ENCODE measurements at regions not wholly inside any gene's neighbourhood (a gene's known extent, or its start where the extent isn't known, plus 50 kb on each side); places are given as distances from the start of the nearest gene placed in this dataset.

- H3K36me3 ChIP-seq (ENCODE audit: insufficient read depth, low read length, poor library complexity, severe bottlenecking), result no peaks in the 10 kb centered on the region
- TF ChIP-seq EZH2 (IDR thresholded peaks at IDR 0.05; ENCODE audit: borderline replicate concordance, low read depth, low read length, poor library complexity, severe bottlenecking) (no peak), CTCF (conservative IDR thresholded peaks at IDR 0.05; ENCODE audit: low read depth, low read length) (no peak)
- H3K9me3 ChIP-seq (ENCODE audit: low read depth, low read length, poor library complexity, severe bottlenecking), result peaks cover 16% of the 10 kb centered on the region
- peak; percentile 26 for DNase-seq (ENCODE audit: low spot score)
- no peaks in the 10 kb centered on the region for H3K4me1 ChIP-seq (ENCODE audit: insufficient read depth, low read length, poor library complexity, severe bottlenecking)
- H3K4me3 ChIP-seq (ENCODE audit: low read depth, low read length, poor library complexity, severe bottlenecking), result no peak overlapping the region
- ChIA-PET CTCF (no interaction called here), POLR2A (ENCODE audit: low non-redundant PET) (no interaction called here)
- no peak overlapping the region for H3K27ac ChIP-seq (ENCODE audit: low read depth, low read length, poor library complexity, severe bottlenecking)
- BruUV-seq (replicated peaks), result no TSS peak
- H3K27me3 ChIP-seq (replicated peaks; ENCODE audit: insufficient read depth, low read depth, low read length, poor library complexity), result no peaks in the 10 kb centered on the region
- intact Hi-C loops (cut with micrococcal nuclease; ENCODE audit: unreplicated experiment), result no loop called here
Measured at GRCh38 chr1:57839526-57839925, 415.7 kb upstream of the DAB1 start.

GRCh38 chr1:57839067-57839466 lies 415.2 kb upstream of the DAB1 start:
- Histone ChIP-seq H3K36me3 (ENCODE audit: insufficient read depth, low read length, poor library complexity, severe bottlenecking) (no peaks in the 10 kb centered on the region), H3K4me1 (ENCODE audit: insufficient read depth, low read length, poor library complexity, severe bottlenecking) (no peaks in the 10 kb centered on the region), H3K27me3 (replicated peaks; ENCODE audit: insufficient read depth, low read depth, low read length, poor library complexity) (no peaks in the 10 kb centered on the region), H3K27ac (ENCODE audit: low read depth, low read length, poor library complexity, severe bottlenecking) (no peak overlapping the region), H3K9me3 (ENCODE audit: low read depth, low read length, poor library complexity, severe bottlenecking) (peaks cover 16% of the 10 kb centered on the region), H3K4me3 (ENCODE audit: low read depth, low read length, poor library complexity, severe bottlenecking) (no peak overlapping the region)
- no TSS peak for BruUV-seq (replicated peaks)
- TF ChIP-seq EZH2 (IDR thresholded peaks at IDR 0.05; ENCODE audit: borderline replicate concordance, low read depth, low read length, poor library complexity, severe bottlenecking), result no peak
- TF ChIP-seq CTCF (conservative IDR thresholded peaks at IDR 0.05; ENCODE audit: low read depth, low read length), result no peak
- intact Hi-C loops (cut with micrococcal nuclease; ENCODE audit: unreplicated experiment), result no loop called here
- CTCF ChIA-PET, result no interaction called here
- POLR2A ChIA-PET (ENCODE audit: low non-redundant PET), result no interaction called here
- no peak for DNase-seq (ENCODE audit: low spot score)

- CTCF ChIA-PET, result no interaction called here
- peak; percentile 25 for DNase-seq (ENCODE audit: low spot score)
- TF ChIP-seq CTCF (conservative IDR thresholded peaks at IDR 0.05; ENCODE audit: low read depth, low read length) (peak; percentile 46), EZH2 (IDR thresholded peaks at IDR 0.05; ENCODE audit: borderline replicate concordance, low read depth, low read length, poor library complexity, severe bottlenecking) (no peak)
- intact Hi-C loops (cut with micrococcal nuclease; ENCODE audit: unreplicated experiment), result no loop called here
- Histone ChIP-seq H3K4me3 (ENCODE audit: low read depth, low read length, poor library complexity, severe bottlenecking) (no peak overlapping the region), H3K27me3 (replicated peaks; ENCODE audit: insufficient read depth, low read depth, low read length, poor library complexity) (no peaks in the 10 kb centered on the region), H3K36me3 (ENCODE audit: insufficient read depth, low read length, poor library complexity, severe bottlenecking) (no peaks in the 10 kb centered on the region), H3K4me1 (ENCODE audit: insufficient read depth, low read length, poor library complexity, severe bottlenecking) (no peaks in the 10 kb centered on the region), H3K9me3 (ENCODE audit: low read depth, low read length, poor library complexity, severe bottlenecking) (peaks cover 3% of the 10 kb centered on the region), H3K27ac (ENCODE audit: low read depth, low read length, poor library complexity, severe bottlenecking) (no peak overlapping the region)
- no TSS peak for BruUV-seq (replicated peaks)
- POLR2A ChIA-PET (ENCODE audit: low non-redundant PET), result no interaction called here
Measured at GRCh38 chr1:57835620-57836019, 411.8 kb upstream of the DAB1 start.
